GM19023 (cell line): ENCODE measurements at regions not wholly inside any gene's neighbourhood (a gene's known extent, or its start where the extent isn't known, plus 50 kb on each side); places are given as distances from the start of the nearest gene placed in this dataset.
"Not testable (repeated sequence)": the region's sequence is repeated elsewhere in the genome, so short reads cannot be mapped to it uniquely, and the experiment has no call there.

ENCODE experiments used
- ATAC-seq: cut with Tn5 transposase; IDR thresholded peaks from one replicate; pipeline ENCODE4 v1.9.1; 2021; ENCODE audit warnings: mild to moderate bottlenecking, moderate library complexity; ENCODE audit not compliant: unreplicated experiment

GRCh38 chrX:7640392-7640791 is 202.6 kb upstream of the VCX start:
- no peak for ATAC-seq

GRCh38 chrX:7638078-7638710 is 204.8 kb upstream of the VCX start:
- ATAC-seq, result no peak

GRCh38 chrX:7637066-7637465 is 205.9 kb upstream of the VCX start:
- no peak for ATAC-seq

GRCh38 chrX:7635604-7636003 is 207.4 kb upstream of the VCX start:
- ATAC-seq, result no peak

GRCh38 chrX:7620560-7620959 is 222.4 kb upstream of the VCX start:
- no peak for ATAC-seq

GRCh38 chrX:7617994-7618393 is 225.0 kb upstream of the VCX start:
- ATAC-seq, result no peak

GRCh38 chrX:7614616-7615015 is 228.4 kb upstream of the VCX start:
- ATAC-seq, result no peak

- not testable (repeated sequence) for ATAC-seq
These were observed 234.3 kb upstream of the VCX start for GRCh38 chrX:7608625-7609024.

- ATAC-seq, result no peak
These were observed 236.8 kb upstream of the VCX start for GRCh38 chrX:7606039-7606652.

GRCh38 chrX:7603387-7603786 is 239.6 kb upstream of the VCX start:
- ATAC-seq, result no peak

GRCh38 chrX:7596822-7597221 is 246.1 kb upstream of the VCX start:
- no peak for ATAC-seq

- ATAC-seq, result not testable (repeated sequence)
These were observed 249.6 kb upstream of the VCX start for GRCh38 chrX:7593370-7593769.

GRCh38 chrX:7586126-7586525 is 256.8 kb upstream of the VCX start:
- peak; percentile 62 for ATAC-seq

GRCh38 chrX:7582191-7582590 is 260.8 kb upstream of the VCX start:
- ATAC-seq, result no peak

- ATAC-seq, result no peak
These were observed 262.8 kb upstream of the VCX start for GRCh38 chrX:7580127-7580526.

- no peak for ATAC-seq
These were observed 268.6 kb upstream of the VCX start for GRCh38 chrX:7574325-7574724.

GRCh38 chrX:7570432-7571029 is 272.4 kb upstream of the VCX start:
- no peak for ATAC-seq

- ATAC-seq, result no peak
These were observed 274.4 kb upstream of the VCX start for GRCh38 chrX:7568597-7568996.

GRCh38 chrX:7568130-7568529 is 274.8 kb upstream of the VCX start:
- ATAC-seq, result no peak

- ATAC-seq, result no peak
These were observed 290.2 kb upstream of the VCX start for GRCh38 chrX:7552760-7553159.

GRCh38 chrX:7546551-7547080 is 296.4 kb upstream of the VCX start:
- no peak for ATAC-seq

- ATAC-seq, result no peak
These were observed 297.4 kb upstream of the VCX start for GRCh38 chrX:7545564-7545963.
